HFF-Myc (cell line): ENCODE measurements at regions not wholly inside any gene's neighbourhood (a gene's known extent, or its start where the extent isn't known, plus 50 kb on each side); places are given as distances from the start of the nearest gene placed in this dataset.

Source experiments
- DNase-seq: peaks from one replicate; pipeline ENCODE4 v3.0.0-alpha.2; 2011; ENCODE audit warnings: low read depth; ENCODE audit errors: extremely low read depth
- H3K4me3 ChIP-seq: replicated peaks from 2 replicates; pipeline ENCODE4 v1.5.1; 2011; ENCODE audit warnings: low read depth, mild to moderate bottlenecking, control low read depth, low read length
- TF ChIP-seq, protein P1 (sequence below): IDR thresholded peaks from 2 replicates; pipeline ENCODE4 v1.5.1; 2012; ENCODE audit warnings: mild to moderate bottlenecking, low read depth, low read length, control low read depth; ENCODE audit errors: missing control alignments

DNA sequence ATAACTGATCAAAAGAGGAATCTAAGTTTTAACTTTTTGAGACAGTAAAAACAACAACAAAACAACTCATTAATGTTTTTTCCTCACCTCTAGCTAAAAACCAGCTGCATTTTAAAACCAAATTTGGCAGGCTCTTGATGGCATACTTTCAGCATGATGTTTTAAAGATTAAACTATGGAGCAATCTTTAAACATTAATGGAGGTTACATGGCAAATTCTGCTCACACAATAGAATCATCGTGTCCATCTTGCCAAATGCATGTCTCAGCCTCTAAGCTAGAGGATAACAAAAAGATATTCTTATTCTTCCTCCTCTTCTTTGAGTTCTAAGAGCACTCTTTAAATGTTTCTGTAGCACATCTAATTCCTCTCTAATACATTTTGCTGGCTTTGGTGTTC lies 579.8 kb upstream of the PKN2 start:
- DNase-seq, result no peak
- TF ChIP-seq, protein P1, sequence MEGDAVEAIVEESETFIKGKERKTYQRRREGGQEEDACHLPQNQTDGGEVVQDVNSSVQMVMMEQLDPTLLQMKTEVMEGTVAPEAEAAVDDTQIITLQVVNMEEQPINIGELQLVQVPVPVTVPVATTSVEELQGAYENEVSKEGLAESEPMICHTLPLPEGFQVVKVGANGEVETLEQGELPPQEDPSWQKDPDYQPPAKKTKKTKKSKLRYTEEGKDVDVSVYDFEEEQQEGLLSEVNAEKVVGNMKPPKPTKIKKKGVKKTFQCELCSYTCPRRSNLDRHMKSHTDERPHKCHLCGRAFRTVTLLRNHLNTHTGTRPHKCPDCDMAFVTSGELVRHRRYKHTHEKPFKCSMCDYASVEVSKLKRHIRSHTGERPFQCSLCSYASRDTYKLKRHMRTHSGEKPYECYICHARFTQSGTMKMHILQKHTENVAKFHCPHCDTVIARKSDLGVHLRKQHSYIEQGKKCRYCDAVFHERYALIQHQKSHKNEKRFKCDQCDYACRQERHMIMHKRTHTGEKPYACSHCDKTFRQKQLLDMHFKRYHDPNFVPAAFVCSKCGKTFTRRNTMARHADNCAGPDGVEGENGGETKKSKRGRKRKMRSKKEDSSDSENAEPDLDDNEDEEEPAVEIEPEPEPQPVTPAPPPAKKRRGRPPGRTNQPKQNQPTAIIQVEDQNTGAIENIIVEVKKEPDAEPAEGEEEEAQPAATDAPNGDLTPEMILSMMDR, result no peak

DNA sequence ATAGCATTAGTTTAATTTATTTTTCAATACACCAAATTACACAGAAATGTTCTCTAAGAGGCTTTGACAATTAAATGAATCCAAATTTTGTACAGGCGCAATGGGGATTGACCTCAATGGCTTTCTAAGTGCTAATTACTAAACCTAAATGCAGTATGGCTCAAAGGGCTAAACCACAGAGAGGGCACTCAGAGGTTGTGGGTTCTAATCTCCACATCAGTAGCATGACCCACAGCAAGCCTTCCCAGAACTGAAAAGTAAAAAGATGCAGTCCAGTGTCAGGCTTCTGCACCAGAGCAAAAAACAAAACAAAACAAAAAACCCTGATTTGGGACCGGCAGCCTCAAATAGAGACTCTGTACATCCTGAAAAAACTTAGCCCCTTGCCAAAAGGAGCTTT lies 579.2 kb upstream of the PKN2 start:
- DNase-seq, result no peak
- no peak overlapping the region for H3K4me3 ChIP-seq
- TF ChIP-seq, protein P1, result no peak

More for the DNA sequence above, 579.8 kb upstream of the PKN2 start:
- no peak overlapping the region for H3K4me3 ChIP-seq

DNA sequence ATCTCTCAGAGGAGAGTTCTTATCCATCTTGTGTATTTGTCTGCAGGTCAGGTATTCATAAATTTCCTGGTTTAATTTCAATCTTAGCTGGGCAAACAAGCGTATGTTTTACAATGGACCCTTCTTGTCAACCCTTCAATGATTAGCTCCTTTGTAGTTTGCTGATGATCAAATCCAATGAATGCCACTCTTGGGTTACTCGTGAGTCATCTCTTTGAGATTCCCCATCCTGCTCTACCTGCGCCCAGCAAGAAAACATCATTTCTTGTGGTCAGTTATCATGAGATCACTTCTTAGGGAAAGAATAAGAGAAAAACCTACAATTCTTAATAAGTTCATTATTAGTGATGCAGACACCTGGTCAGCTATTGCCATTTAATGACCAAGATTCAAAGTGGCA lies 572.3 kb upstream of the PKN2 start:
- TF ChIP-seq, protein P1, result no peak
- no peak for DNase-seq
- H3K4me3 ChIP-seq, result no peak overlapping the region

DNA sequence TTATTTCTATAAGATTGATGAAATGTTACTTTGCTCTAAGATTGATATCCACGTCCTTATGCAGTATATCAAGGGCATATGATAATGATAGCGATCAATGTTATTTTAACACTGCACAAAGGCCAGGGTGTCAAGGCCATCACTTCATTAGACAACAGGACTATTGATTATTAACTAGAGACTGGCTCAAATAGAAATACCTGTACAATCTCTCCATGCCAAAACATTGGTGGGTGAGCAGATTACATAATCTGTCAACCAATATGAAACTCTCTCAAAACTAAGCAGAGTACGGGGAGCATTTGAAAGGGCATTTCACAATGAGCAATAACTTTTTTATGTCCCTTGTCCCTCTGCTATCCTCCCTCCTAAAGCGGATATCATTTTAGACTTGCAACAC lies 566.5 kb upstream of the PKN2 start:
- DNase-seq, result no peak
- TF ChIP-seq, protein P1, result no peak
- no peak overlapping the region for H3K4me3 ChIP-seq

DNA sequence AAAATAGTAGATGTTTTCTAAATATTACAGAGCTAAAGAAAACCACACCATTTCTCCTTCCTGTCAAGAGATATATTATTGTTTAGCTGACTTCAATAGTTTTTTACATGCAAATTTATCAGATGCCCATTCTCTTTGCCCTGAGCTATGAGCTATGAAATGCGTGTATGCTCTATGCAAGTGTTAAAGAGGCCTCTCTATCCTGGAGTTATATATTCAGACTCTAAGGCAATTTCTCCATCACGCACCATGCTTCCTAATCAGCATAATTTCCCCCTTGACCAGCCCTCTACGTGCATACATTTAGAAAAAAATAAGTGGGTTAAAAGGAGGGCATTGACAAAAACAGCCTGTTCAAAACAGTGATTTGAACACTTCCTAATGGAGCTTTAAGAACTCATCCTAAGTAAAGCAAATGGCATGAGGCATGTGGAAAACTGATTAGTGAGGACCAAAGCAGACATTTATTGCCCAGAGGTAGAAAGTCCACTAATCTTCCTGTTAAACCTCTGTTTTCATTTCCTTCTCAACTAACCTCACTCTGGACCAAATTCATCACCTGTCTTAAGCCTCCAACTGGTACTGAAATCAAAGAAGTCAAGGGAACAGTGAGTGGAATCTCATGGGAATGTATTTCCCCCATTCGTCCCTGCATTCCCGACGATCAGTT lies 565.8 kb upstream of the PKN2 start:
- TF ChIP-seq, protein P1, result no peak
- DNase-seq, result no peak
- no peak overlapping the region for H3K4me3 ChIP-seq

DNA sequence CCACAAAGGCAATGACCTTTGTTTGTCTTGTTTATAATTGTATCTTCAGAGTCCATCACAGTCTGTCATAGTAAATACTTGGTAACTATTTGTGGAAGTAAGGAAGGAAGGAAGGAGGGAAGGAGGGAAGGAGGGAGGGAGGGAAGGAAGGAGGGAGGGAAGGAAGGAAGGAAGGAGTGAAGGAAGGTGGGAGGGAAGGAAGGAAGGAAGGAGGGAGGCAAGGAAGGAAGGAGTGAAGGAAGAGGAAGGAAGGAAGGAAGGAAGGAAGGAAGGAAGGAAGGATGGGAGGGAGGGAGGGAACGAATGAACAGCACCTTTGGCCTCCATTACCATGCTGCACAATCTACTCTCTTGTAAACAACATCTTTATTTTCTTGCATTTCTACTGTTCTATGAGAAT lies 559.5 kb upstream of the PKN2 start:
- TF ChIP-seq, protein P1, result no peak
- no peak for DNase-seq

DNA sequence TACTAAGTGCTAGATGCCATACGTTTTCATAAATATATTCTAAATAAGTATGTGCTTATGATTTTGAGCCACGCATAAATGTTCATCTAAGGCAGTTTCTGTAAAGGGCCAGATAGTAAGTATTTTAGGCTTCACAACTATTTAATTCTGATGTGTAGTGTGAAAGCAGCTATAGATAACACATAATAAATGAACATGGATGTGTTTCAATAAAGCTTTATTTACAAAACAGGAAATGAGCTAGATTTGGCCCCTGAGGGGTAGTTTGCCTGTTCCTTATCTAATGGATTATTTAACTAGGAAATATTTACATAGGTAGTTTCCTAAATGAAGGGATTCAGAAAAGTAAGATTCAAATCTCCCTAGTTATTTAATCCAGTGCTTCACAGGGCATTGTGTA lies 557.6 kb upstream of the PKN2 start:
- DNase-seq, result no peak
- TF ChIP-seq, protein P1, result no peak
- no peak overlapping the region for H3K4me3 ChIP-seq

More for the DNA sequence above, 559.5 kb upstream of the PKN2 start:
- H3K4me3 ChIP-seq, result no peak overlapping the region
